NB4 (cell line): ENCODE measurements at regions not wholly inside any gene's neighbourhood (a gene's known extent, or its start where the extent isn't known, plus 50 kb on each side); places are given as distances from the start of the nearest gene placed in this dataset.

Source experiments
- DNase-seq: peaks from one replicate; pipeline ENCODE4 v3.0.0; 2010; ENCODE audit warnings: low read depth
- H3K4me3 ChIP-seq: one replicate; pipeline ENCODE4 v1.5.1; 2011; ENCODE audit warnings: mild to moderate bottlenecking, low read depth, low read length, moderate library complexity
- CTCF ChIP-seq: IDR thresholded peaks from one replicate; pipeline ENCODE4 v1.5.1; 2012; ENCODE audit warnings: low read depth, low read length
- MYC ChIP-seq: IDR thresholded peaks from 2 replicates; pipeline ENCODE4 v1.6.1; 2011; ENCODE audit warnings: low read depth, low read length
- POLR2A ChIP-seq: IDR thresholded peaks from 2 replicates; pipeline ENCODE4 v1.6.1; 2011; ENCODE audit warnings: mild to moderate bottlenecking; ENCODE audit not compliant: insufficient read length; ENCODE audit errors: extremely low read depth
- TF ChIP-seq, protein P1 (sequence below): IDR thresholded peaks from 2 replicates; pipeline ENCODE4 v1.6.1; 2011; ENCODE audit warnings: low read depth, low read length

DNA sequence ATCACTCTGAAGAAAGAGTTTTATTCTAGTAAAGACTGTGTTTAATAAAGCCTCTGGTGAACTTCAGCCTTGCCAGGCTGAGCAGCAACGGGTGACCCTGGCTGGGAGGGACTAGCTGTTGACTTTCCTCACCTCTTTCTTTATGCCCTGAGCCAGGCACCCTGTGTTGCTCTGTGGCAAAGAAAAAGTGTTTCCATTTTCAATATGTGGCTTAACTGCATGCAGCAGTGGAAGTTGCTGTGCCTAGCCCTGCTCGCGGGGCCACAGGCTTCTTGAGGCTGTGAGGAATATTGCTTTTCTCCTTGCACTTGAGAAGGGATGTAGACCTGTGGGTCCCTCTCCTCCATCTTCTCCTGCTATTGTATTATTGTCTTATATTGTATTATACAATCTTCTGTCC, 67.0 kb downstream of the CXCL12 start:
- no peak for TF ChIP-seq MYC
- TF ChIP-seq, protein P1, sequence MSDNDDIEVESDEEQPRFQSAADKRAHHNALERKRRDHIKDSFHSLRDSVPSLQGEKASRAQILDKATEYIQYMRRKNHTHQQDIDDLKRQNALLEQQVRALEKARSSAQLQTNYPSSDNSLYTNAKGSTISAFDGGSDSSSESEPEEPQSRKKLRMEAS: no peak
- no peak for TF ChIP-seq POLR2A
- TF ChIP-seq CTCF: no peak

GRCh38 chr10:44316922-44317215, 68.0 kb downstream of the CXCL12 start:
- DNase-seq: no peak
- no peak for TF ChIP-seq POLR2A
- TF ChIP-seq, protein P1: no peak
- no peak for TF ChIP-seq MYC
- TF ChIP-seq CTCF: no peak
- H3K4me3 ChIP-seq: no peak overlapping the region

More for the DNA sequence above, 67.0 kb downstream of the CXCL12 start:
- no peak for DNase-seq
- H3K4me3 ChIP-seq: no peak overlapping the region

GRCh38 chr10:44316187-44316921, 68.5 kb downstream of the CXCL12 start:
- DNase-seq: peak; percentile 60

GRCh38 chr10:44314802-44315460, 70.0 kb downstream of the CXCL12 start:
- no peak overlapping the region for H3K4me3 ChIP-seq
- no peak for DNase-seq
- TF ChIP-seq CTCF: no peak
- TF ChIP-seq, protein P1: no peak
- no peak for TF ChIP-seq POLR2A
- no peak for TF ChIP-seq MYC

More at GRCh38 chr10:44316187-44316921, 68.5 kb downstream of the CXCL12 start:
- no peak for TF ChIP-seq CTCF
- TF ChIP-seq MYC: no peak
- TF ChIP-seq, protein P1: no peak
- TF ChIP-seq POLR2A: no peak
- H3K4me3 ChIP-seq: no peak overlapping the region

GRCh38 chr10:44313761-44314165, 71.1 kb downstream of the CXCL12 start:
- TF ChIP-seq POLR2A: no peak
- TF ChIP-seq, protein P1: no peak
- no peak for TF ChIP-seq MYC
- no peak for TF ChIP-seq CTCF
- no peak for DNase-seq
- no peak overlapping the region for H3K4me3 ChIP-seq
